Cardiac septum (tissue), 1 donor: ENCODE measurements at regions not wholly inside any gene's neighbourhood (a gene's known extent, or its start where the extent isn't known, plus 50 kb on each side); places are given as distances from the start of the nearest gene placed in this dataset.
"Not testable (repeated sequence)": the region's sequence is repeated elsewhere in the genome, so short reads cannot be mapped to it uniquely, and the experiment has no call there.

Experiments used
- DNase-seq: peaks from one replicate; pipeline ENCODE4 v3.0.0-alpha.2; 2020; ENCODE audit warnings: low spot score
- intact Hi-C: fragments of 100-400 bp; cut with DNase I; formaldehyde crosslinking; loops from one replicate; pipeline ENCODE4 v1.14.0; 2022
- donor health status: DM: no; HTN: no; CAD: no.

DNA sequence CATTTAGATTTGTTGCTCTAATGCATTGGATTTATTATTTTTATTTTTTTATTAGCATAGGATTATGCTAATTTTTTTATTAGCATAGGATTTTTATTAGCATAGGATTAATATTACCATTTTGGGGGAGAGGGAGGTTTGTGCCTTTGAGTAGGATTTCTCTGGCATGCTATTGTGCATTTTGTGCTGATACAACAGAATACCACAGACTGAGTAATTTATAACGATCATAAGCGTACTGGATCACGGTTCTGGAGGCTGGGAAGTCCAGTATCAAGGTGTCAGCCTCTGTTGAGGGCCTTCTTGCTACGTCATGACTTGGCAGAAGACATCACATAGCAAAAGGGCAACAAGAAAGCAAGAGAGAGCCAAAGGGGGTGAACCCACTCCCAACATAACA is 187.5 kb downstream of the XPNPEP1 start:
- intact Hi-C loops: no loop called here
- DNase-seq: no peak

DNA sequence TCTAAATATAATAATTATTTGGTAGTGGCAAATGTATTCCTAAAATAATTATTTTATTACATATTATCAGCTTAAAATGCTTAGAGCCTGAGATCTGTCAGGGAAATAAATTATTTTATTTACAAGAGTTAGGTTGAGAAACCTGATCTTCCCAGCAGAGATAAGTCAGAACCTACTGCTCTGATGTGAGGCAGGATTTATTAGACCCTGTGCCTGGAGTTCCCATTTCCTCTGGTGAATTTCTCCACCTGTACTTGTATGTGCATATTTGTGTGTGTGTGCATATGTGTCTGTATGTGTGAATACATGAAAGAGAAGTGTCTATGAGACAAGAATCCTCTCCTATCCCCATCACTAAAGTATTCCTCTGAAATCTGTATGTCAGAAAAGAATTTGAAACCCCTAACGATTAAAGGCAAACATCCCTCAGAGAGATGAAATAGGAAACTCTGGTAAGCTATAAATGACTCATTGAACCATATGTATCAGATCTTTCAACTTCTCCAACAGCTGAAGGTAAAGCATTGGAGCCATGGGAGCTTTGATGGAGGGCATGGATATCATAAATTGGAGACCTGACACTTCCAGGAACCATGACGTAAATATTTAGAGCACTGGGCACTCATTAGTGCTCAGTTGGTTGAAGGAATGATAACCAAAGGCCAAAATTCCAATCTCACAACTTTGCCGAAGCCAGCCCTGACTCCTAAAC is 190.9 kb downstream of the XPNPEP1 start:
- no peak for DNase-seq
- intact Hi-C loops: no loop called here

DNA sequence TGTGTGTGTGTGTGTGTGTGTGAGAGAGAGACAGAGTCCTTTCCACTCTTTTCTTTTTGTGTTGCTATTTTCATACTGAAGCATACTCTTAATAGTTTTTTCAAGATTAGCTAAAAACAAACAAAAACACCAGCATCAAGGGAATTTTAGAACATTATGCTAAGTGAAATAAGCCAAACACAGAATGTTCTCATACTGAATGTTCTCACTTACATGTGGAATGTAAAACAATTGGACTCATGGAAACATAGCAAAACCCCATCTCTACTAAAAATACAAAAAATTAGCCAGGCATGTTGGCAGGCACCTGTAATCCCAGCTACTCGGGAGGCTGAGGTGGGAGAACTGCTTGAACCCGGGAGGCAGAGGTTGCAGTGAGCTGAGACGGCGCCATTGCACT is 193.4 kb downstream of the XPNPEP1 start:
- intact Hi-C loops, DNase-seq: not testable (repeated sequence)

DNA sequence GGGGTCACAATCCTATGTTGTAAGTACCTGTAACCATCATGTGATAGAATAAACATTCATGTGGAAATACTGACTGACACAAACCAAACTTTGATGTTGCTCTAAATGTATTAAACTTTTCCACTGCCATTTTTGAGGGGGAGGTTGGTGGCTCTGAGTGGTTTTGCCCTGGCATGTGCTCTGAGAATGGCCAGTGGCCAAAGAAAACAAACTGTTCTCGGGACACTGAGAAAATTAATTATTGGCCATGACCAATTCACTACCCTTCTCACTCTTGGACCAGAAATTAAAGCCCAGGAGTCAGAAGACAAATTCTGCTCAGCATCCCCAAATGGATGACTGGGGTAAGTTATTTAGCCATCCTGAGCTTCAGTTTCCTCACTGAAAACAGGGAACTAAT is 195.9 kb downstream of the XPNPEP1 start:
- no peak for DNase-seq
- intact Hi-C loops: no loop called here

- intact Hi-C loops: no loop called here
- no peak for DNase-seq
These were observed 196.8 kb downstream of the XPNPEP1 start for GRCh38 chr10:109726473-109726872.

GRCh38 chr10:109723305-109723704 is 200.0 kb downstream of the XPNPEP1 start:
- intact Hi-C loops: no loop called here
- DNase-seq: no peak

GRCh38 chr10:109721453-109722064 is 201.8 kb downstream of the XPNPEP1 start:
- intact Hi-C loops: no loop called here
- no peak for DNase-seq

DNA sequence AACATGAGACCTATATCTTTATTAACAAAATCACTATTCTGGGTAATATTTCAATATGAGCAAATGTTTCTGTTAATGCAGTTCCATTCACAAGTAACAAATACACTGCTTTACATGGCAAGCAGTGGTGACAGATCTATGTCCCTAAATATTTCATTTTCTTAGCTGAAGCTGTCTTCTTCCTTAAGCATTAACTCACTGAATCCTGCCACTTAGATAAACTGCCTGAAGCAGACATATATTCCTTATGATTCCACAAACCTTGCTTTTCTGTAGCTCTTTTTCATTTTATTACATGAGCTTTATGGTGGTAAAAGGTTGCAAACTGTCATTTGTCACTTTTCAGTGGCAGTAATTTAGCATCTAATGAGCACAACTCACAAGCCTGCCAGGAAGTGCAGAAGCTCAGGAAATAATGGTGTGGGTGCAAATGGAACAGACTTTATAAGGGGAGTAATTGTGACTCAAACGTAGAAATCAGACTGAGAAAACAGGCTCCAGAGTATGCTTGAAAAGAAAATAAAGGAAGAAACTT is 217.2 kb downstream of the XPNPEP1 start:
- intact Hi-C loops: no loop called here
- no peak for DNase-seq

DNA sequence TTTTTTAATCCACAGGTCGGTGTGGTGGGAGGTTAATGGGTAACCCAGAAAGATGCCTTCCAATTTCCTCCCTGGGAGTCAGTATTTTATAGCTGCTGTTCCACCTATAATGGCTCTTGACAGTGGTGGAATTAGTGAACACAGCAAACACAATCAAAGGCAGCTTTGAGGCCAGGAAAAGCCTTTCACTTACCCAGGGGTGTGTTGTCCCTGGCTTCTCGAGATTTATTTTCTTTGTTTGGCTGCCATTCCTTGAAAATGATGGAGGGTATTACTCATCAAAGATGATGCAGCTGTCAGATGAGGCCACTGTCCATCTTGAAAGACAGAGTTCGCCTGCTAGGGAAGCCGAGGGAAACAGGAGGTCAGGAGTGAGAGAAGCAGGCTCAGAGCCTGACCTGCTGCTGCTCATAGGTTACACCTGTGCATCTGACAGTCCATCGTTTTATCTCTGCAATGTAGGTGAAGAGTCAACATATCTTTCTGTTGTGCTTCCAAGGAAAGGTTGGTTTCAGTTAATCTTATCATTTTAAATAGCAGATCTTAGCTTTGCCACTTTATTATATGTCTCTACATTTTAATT is 221.6 kb downstream of the XPNPEP1 start:
- intact Hi-C loops: no loop called here
- DNase-seq: no peak

- intact Hi-C loops: no loop called here
- DNase-seq: no peak
These were observed 224.2 kb downstream of the XPNPEP1 start for GRCh38 chr10:109698882-109699664.

GRCh38 chr10:109698086-109698485 is 225.2 kb downstream of the XPNPEP1 start:
- intact Hi-C loops: no loop called here
- DNase-seq: no peak

DNA sequence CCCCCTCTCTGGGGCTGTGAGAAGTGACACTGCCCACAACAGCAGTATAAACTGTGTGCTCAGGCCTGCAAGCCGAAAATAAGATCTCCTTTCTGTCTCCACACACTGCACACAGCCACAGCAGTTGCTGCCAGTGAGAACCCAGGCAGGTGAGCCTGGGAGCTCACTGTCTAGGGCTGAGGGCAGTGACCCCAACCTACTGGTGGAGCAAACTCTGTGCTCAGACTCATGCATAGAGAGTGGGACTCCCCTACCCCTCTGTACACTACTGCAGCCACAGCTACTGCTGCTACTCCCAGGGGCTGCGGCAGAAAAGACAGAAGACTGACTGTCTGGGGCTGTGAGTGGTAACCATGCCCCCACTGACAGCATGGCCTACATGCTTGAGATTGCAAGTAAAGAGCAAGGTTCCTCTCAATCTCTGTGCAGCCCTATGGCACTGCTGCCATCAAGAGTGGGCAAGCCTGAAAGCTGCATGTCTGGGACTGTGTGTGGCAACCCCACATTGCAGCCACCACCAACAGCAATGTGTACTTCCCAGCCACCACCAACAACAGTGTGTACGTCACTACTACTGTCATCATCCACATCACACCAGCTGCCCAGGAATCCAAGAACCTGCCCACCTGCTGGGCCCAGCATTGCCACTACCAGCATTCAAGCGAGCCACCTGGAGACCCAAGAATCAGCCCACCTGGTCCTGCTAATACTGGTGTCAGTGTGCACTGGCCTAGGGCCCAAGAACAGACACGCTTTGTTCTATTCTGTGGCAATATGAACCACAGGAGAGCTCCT is 226.1 kb downstream of the XPNPEP1 start:
- no peak for DNase-seq
- intact Hi-C loops: no loop called here

GRCh38 chr10:109696462-109696861 is 226.8 kb downstream of the XPNPEP1 start:
- DNase-seq: no peak
- intact Hi-C loops: no loop called here

- DNase-seq: no peak
- intact Hi-C loops: no loop called here
These were observed 227.3 kb downstream of the XPNPEP1 start for GRCh38 chr10:109695988-109696387.

GRCh38 chr10:109689785-109690184 is 233.5 kb downstream of the XPNPEP1 start:
- no peak for DNase-seq
- intact Hi-C loops: no loop called here

DNA sequence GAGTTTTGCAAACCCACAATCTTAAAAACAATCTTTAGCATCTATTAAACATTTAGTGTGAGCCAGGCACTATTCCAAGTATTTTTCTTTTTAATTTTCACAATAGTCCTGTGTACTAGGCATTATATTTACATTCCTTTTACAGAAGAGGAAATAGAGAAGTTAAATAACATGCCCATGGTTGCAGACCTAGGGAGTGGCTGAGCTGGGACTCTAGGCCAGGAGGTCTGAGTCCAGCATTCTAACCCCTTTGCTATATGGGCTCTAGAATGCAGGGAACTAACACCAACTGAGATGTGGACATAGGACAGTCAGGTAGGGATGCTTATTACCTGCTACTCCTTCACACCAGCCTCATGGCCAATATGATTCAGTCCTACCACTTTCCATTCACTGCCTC is 243.8 kb downstream of the XPNPEP1 start:
- intact Hi-C loops: no loop called here

GRCh38 chr10:109678857-109679256 is 244.5 kb downstream of the XPNPEP1 start:
- intact Hi-C loops: no loop called here
- DNase-seq: no peak

More for the DNA sequence above, 243.8 kb downstream of the XPNPEP1 start:
- DNase-seq: no peak

GRCh38 chr10:109676703-109677102 is 246.6 kb downstream of the XPNPEP1 start:
- intact Hi-C loops: no loop called here
- DNase-seq: no peak

GRCh38 chr10:109668703-109669102 is 254.6 kb downstream of the XPNPEP1 start:
- intact Hi-C loops: no loop called here
- DNase-seq: no peak
